AG09309 (cell line): ENCODE measurements at regions not wholly inside any gene's neighbourhood (a gene's known extent, or its start where the extent isn't known, plus 50 kb on each side); places are given as distances from the start of the nearest gene placed in this dataset.

ENCODE experiments used
- DNase-seq: peaks from one replicate; pipeline ENCODE4 v3.0.0-alpha.2; 2010; ENCODE audit warnings: low read depth
- H3K4me3 ChIP-seq: 2 replicates; pipeline ENCODE4 v1.5.1; 2011; ENCODE audit warnings: mild to moderate bottlenecking, low read depth, low read length, moderate library complexity; ENCODE audit not compliant: control insufficient read depth
- CTCF ChIP-seq: IDR thresholded peaks from 2 replicates; pipeline ENCODE4 v1.5.1; 2011; ENCODE audit warnings: mild to moderate bottlenecking, low read depth, low read length, inconsistent platforms; ENCODE audit not compliant: insufficient read depth, control insufficient read depth; ENCODE audit errors: missing control alignments

DNA sequence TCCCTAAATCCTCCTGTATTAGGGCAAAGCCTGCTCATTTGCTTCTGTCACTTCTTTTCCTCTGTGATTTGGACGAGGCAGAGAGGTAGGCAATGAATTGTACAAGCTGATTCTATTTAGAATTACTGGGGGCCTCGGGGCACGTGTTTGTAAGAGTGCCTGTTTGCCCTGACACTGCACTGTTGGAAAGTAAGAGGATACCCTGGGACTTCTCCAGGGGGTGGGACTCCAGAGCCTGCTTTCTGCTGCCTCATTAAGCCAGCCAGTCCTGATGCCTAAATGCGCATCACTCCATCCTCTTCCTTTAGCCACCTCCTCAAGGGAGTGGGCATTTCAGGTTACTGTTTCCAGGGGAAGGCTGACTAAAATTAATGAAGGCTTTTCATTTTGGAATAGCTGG, 134.3 kb downstream of the TDRD15 start:
- TF ChIP-seq CTCF: no peak
- DNase-seq: no peak
- H3K4me3 ChIP-seq: no peak overlapping the region

DNA sequence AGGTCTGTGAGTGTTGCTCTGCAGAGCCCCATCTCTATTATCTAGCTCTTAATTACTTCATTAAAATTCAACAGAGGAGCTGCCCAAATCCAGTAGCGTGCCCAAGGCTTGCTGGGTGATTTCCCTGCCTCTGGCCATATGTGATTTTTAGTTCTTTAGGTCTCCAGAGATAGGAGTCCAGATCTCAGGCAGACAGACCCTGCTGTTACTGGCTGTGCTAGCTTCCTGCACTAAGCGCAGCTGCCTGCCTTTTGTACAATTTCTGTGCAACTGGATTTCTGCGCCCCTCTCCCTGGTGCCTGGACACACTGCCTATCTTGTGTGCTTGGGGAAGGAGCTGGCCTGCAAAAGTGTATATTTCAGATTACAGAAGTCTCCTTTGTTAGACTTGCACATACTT, 136.5 kb downstream of the TDRD15 start:
- no peak overlapping the region for H3K4me3 ChIP-seq
- no peak for TF ChIP-seq CTCF
- DNase-seq: no peak

GRCh38 chr2:21261591-21261990, 137.8 kb downstream of the TDRD15 start:
- DNase-seq: no peak
- TF ChIP-seq CTCF: no peak

GRCh38 chr2:21262426-21262940, 138.7 kb downstream of the TDRD15 start:
- no peak overlapping the region for H3K4me3 ChIP-seq
- TF ChIP-seq CTCF: no peak
- DNase-seq: no peak

More at GRCh38 chr2:21261591-21261990, 137.8 kb downstream of the TDRD15 start:
- no peak overlapping the region for H3K4me3 ChIP-seq

DNA sequence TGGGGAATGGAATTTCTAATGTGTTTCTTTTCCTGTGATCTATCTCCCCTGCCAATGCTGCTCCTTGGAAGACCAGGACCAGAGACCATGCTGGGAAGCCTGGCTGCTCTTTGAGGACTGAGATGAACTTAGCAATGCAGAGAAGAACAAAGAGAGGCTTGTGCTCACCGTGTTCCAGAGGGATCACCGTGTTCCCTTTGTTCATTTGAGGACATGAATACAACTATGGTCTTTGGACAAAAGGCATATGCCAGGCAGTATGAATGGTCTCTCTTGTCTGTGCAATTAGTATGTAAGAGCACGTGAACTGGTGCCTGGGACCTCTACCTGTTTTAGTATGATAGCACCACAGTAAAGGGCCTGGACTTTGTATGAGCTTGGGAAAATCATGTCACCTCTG, 139.9 kb downstream of the TDRD15 start:
- no peak overlapping the region for H3K4me3 ChIP-seq
- TF ChIP-seq CTCF: no peak
- DNase-seq: no peak

DNA sequence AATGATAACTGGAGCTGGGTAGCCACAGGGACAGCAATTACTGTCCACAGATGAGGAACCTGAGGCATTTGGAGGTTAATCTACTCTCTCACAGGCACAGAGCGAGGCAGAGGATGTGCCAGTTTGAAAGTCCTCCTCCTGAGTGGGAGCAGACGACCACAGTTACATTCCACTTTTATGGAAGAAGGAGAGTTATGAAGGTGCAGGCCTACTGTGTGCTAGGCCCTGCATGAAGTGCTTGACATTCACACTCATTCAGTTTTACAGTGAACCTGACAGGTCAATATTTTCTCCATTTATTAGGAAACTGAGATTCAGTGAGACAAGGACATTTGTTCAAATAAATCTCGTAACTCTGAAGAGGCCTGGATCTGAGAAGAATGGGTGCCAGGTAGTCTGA, 142.0 kb downstream of the TDRD15 start:
- no peak for TF ChIP-seq CTCF
- H3K4me3 ChIP-seq: no peak overlapping the region
- DNase-seq: no peak

DNA sequence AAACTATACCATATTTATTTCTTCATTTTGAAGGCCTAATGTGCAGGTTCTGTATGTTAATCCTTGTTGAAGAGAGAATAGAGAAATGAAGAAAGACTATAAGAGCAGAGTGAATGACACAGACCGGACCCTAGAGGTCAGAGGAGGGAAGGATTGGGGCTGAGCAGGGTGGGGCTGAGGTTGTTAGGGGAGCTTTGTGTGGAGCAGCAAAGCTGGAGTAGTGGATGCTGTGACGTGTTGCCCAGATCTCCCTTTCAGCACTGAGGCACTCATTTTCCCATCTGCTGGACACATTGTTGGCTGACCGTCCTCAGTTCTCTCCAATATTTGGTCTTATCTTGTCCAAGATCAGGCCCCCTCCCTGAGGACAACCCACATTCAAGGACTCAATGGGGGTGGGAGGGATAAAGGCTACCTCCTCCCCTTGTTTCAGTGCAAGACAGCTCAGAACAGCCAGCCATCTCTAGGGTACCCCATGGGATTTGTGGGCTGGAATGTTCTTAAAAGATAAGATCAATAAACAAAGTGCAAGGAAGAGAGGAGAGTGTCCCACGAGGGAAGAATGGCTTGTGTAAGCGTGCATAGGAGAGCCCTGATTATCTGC, 143.6 kb downstream of the TDRD15 start:
- TF ChIP-seq CTCF: no peak
- no peak overlapping the region for H3K4me3 ChIP-seq

More for the DNA sequence above, 143.6 kb downstream of the TDRD15 start:
- DNase-seq: no peak
